ENCODE measurements at regions not wholly inside any gene's neighbourhood (a gene's known extent, or its start where the extent isn't known, plus 50 kb on each side); places are given as distances from the start of the nearest gene placed in this dataset.

GRCh38 chr20:4626228-4626627 lies 60.0 kb upstream of the PRNP start:
- TF ChIP-seq POLR2A (IDR thresholded peaks at IDR 0.05) (no peak), CTCF (IDR thresholded peaks at IDR 0.05) (no peak)
